Thoracic aorta (tissue), 2 donors: ENCODE measurements at regions not wholly inside any gene's neighbourhood (a gene's known extent, or its start where the extent isn't known, plus 50 kb on each side); places are given as distances from the start of the nearest gene placed in this dataset.

Experiments
- ATAC-seq: fragments of 150-250 bp; one replicate; pipeline ENCODE4 v1.8.0; 2017; ENCODE audit warnings: low read depth; ENCODE audit not compliant: insufficient number of reproducible peaks, low FRiP score
- DNase-seq: peaks from one replicate; pipeline ENCODE4 v3.0.0-alpha.2; 2020; ENCODE audit warnings: low spot score
- H3K27ac ChIP-seq, 2 donors: fragments of 200-600 bp; sonication (generic); 1 replicate in 1 of 2; 2 replicates in 1 of 2; pipeline ENCODE4 v1.5.1; 2016; ENCODE audit warnings: mild to moderate bottlenecking in 2 of 2, moderate library complexity in 2 of 2
- H3K27me3 ChIP-seq: fragments of 200-600 bp; sonication (generic); replicated peaks from 2 replicates; pipeline ENCODE4 v1.6.0; 2016; ENCODE audit warnings: mild to moderate bottlenecking; ENCODE audit not compliant: insufficient read depth
- H3K36me3 ChIP-seq: fragments of 200-600 bp; sonication (generic); one replicate; pipeline ENCODE4 v1.5.1; 2016
- H3K4me1 ChIP-seq, 2 donors: fragments of 200-600 bp; sonication (generic); 1 replicate in 1 of 2; 2 replicates in 1 of 2; pipeline versions ENCODE4 v1.5.1 to v1.6.0; 2016; ENCODE audit warnings: low read depth in 2 of 2, mild to moderate bottlenecking in 1 of 2; ENCODE audit not compliant: control insufficient read depth in 1 of 2
- H3K4me3 ChIP-seq: fragments of 200-600 bp; sonication (generic); 2 replicates; pipeline ENCODE4 v1.5.1; 2016; ENCODE audit warnings: mild to moderate bottlenecking
- H3K9me3 ChIP-seq: fragments of 200-600 bp; sonication (generic); 2 replicates; pipeline ENCODE4 v1.5.1; 2016
- CTCF ChIP-seq: fragments of 200-600 bp; sonication (generic); IDR thresholded peaks from one replicate; pipeline ENCODE4 v1.5.1; 2019; ENCODE audit warnings: antibody characterized with exemption

- ATAC-seq = no peak
- TF ChIP-seq CTCF = no peak
- Histone ChIP-seq H3K36me3 (no peaks in the 10 kb centered on the region), H3K27ac (no peak overlapping the region), H3K4me3 (no peak overlapping the region), H3K9me3 (no peaks in the 10 kb centered on the region), H3K4me1 (no peaks in the 10 kb centered on the region), H3K27me3 (no peaks in the 10 kb centered on the region)
- no peak for DNase-seq
Observed at GRCh38 chr4:26152056-26152455, 168.8 kb upstream of the RBPJ start.

GRCh38 chr4:26157541-26157940 is 163.3 kb upstream of the RBPJ start:
- no peak for TF ChIP-seq CTCF
- Histone ChIP-seq H3K36me3 (no peaks in the 10 kb centered on the region), H3K4me3 (no peak overlapping the region), H3K4me1 (no peaks in the 10 kb centered on the region), H3K9me3 (no peaks in the 10 kb centered on the region), H3K27ac (no peak overlapping the region), H3K27me3 (no peaks in the 10 kb centered on the region)
- DNase-seq (no peak), ATAC-seq (no peak)

GRCh38 chr4:26160591-26160990 is 160.2 kb upstream of the RBPJ start:
- H3K36me3 ChIP-seq = no peaks in the 10 kb centered on the region
- H3K9me3 ChIP-seq = no peaks in the 10 kb centered on the region
- H3K4me3 ChIP-seq = no peak overlapping the region
- ATAC-seq (no peak), DNase-seq (no peak)
- H3K27me3 ChIP-seq = no peaks in the 10 kb centered on the region
- TF ChIP-seq CTCF = no peak
- H3K27ac ChIP-seq = no peak overlapping the region
- no peaks in the 10 kb centered on the region for H3K4me1 ChIP-seq

GRCh38 chr4:26161030-26161824 is 159.6 kb upstream of the RBPJ start:
- no peaks in the 10 kb centered on the region for H3K9me3 ChIP-seq
- no peak overlapping the region for H3K4me3 ChIP-seq
- ATAC-seq (no peak), DNase-seq (no peak)
- no peaks in the 10 kb centered on the region for H3K36me3 ChIP-seq
- no peaks in the 10 kb centered on the region for H3K4me1 ChIP-seq
- H3K27me3 ChIP-seq = no peaks in the 10 kb centered on the region
- no peak overlapping the region for H3K27ac ChIP-seq
- TF ChIP-seq CTCF = no peak

GRCh38 chr4:26162101-26162500 is 158.7 kb upstream of the RBPJ start:
- no peaks in the 10 kb centered on the region for H3K9me3 ChIP-seq
- ATAC-seq = no peak
- H3K27ac ChIP-seq = no peak overlapping the region
- no peak for DNase-seq
- H3K27me3 ChIP-seq = no peaks in the 10 kb centered on the region
- H3K4me3 ChIP-seq = no peak overlapping the region
- no peaks in the 10 kb centered on the region for H3K36me3 ChIP-seq
- no peak for TF ChIP-seq CTCF
- H3K4me1 ChIP-seq = no peaks in the 10 kb centered on the region
